ENCODE measurements at regions not wholly inside any gene's neighbourhood (a gene's known extent, or its start where the extent isn't known, plus 50 kb on each side); places are given as distances from the start of the nearest gene placed in this dataset.

DNA sequence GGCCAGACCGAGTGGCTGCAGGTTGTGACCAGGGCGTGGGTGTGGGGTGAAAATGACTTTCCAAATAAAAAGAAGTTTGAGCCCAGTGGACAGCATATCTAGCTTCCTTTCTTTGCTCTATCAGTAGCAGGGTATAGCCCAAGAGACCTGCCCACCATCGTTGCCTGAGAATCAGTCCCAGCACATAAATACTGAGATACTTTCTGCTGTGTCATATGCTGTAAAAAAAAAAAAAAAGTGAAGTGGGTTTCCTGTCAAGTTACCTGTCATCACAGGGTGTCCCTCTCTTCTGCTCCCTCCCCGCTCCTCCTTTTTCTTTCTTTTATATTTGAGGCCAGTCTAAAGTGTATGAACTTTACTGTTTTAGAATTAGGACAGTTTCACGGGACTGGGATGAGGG is 330.3 kb upstream of the BOD1L1 start:
- no peak for TF ChIP-seq CTCF (IDR thresholded peaks at IDR 0.05)
- Mint-ChIP-seq H3K36me3 (ENCODE audit: low read depth) (no peaks in the 10 kb centered on the region), H3K4me3 (no peak overlapping the region), H3K4me1 (no peaks in the 10 kb centered on the region), H3K9me3 (no peaks in the 10 kb centered on the region), H3K27me3 (ENCODE audit: low read depth, poor library complexity) (peaks cover 13% of the 10 kb centered on the region), H3K27ac (no peak overlapping the region)
- DNase-seq: no peak

DNA sequence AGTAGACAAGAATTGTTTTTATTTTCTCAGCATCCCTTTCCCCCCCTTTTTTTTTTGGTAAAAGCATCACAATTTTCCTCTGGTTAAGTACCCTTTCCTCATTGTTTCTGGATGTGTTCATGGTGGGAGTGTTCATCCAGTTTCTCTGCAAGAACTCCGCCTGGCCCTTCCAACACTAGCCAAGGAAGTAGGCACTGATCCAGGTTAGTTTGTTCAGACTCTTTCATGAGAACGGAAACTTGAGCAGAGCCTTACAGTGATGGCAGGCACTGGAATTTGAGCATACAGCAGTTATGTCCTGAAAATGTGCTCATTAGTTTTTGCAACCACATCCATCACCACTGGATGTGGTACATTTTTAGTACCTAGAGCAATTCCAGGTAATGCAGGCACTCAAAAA is 336.1 kb upstream of the BOD1L1 start:
- no peaks in the 10 kb centered on the region for H3K9me3 Mint-ChIP-seq
- no peaks in the 10 kb centered on the region for H3K36me3 Mint-ChIP-seq (ENCODE audit: low read depth)
- H3K4me3 Mint-ChIP-seq: no peak overlapping the region
- H3K27me3 Mint-ChIP-seq (ENCODE audit: low read depth, poor library complexity): peaks cover 9% of the 10 kb centered on the region
- no peak for TF ChIP-seq CTCF (IDR thresholded peaks at IDR 0.05)
- peaks cover 8% of the 10 kb centered on the region for H3K4me1 Mint-ChIP-seq
- no peak for DNase-seq
- no peak overlapping the region for H3K27ac Mint-ChIP-seq

- H3K36me3 Mint-ChIP-seq (ENCODE audit: low read depth): no peaks in the 10 kb centered on the region
Measured at GRCh38 chr4:13966231-13967195, 339.0 kb upstream of the BOD1L1 start.

DNA sequence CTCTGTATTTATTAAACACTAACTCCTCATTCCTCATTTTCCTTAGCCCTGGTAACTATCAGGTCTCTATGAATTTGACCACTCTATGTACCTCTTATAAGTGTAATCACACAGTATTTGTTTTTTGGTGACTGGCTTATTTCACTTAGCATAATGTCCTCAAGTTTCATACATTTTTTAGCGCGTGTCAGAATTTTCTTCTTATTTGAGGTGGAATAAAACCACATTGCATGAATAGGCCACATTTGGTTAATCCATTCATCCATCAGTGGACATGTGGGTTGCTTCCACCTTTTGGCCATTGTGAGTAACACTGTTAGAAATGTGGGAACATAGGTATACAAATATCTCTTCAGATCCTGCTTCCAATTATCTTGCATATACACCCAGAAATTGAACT is 341.2 kb upstream of the BOD1L1 start:
- Mint-ChIP-seq H3K4me1 (peaks cover 39% of the 10 kb centered on the region), H3K27ac (no peak overlapping the region), H3K36me3 (ENCODE audit: low read depth) (no peaks in the 10 kb centered on the region), H3K4me3 (no peak overlapping the region), H3K9me3 (no peaks in the 10 kb centered on the region), H3K27me3 (ENCODE audit: low read depth, poor library complexity) (peaks cover 2% of the 10 kb centered on the region)
- TF ChIP-seq CTCF (IDR thresholded peaks at IDR 0.05): no peak
- DNase-seq: no peak

More at GRCh38 chr4:13966231-13967195, 339.0 kb upstream of the BOD1L1 start:
- TF ChIP-seq CTCF (IDR thresholded peaks at IDR 0.05): no peak
- Mint-ChIP-seq H3K9me3 (no peaks in the 10 kb centered on the region), H3K27ac (no peak overlapping the region), H3K4me1 (peaks cover 30% of the 10 kb centered on the region), H3K4me3 (no peak overlapping the region), H3K27me3 (ENCODE audit: low read depth, poor library complexity) (peaks cover 9% of the 10 kb centered on the region)
- DNase-seq: no peak

DNA sequence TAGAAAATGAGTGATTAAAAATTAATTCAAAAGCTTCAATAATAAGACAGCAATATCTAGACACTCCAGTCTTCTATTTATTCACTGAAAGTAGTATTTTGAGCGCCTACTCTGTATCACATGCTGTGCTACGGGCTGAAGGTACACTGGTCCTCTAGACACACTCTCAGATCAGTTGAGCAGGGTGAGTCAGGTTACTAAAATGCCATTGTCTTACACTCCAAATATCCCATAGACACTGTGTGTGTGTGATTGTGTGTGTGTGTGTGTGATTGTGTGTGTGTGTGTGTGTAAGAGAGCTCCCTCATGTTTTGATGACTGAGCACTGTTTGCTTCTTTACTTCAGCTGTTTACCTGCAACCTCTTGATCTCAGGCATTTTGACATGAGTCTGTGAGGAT is 342.8 kb upstream of the BOD1L1 start:
- Mint-ChIP-seq H3K36me3 (ENCODE audit: low read depth) (no peaks in the 10 kb centered on the region), H3K4me3 (no peak overlapping the region), H3K9me3 (no peaks in the 10 kb centered on the region), H3K27ac (peak overlapping the region; percentile 14), H3K27me3 (ENCODE audit: low read depth, poor library complexity) (peaks cover 6% of the 10 kb centered on the region), H3K4me1 (peaks cover 39% of the 10 kb centered on the region)
- no peak for DNase-seq
- TF ChIP-seq CTCF (IDR thresholded peaks at IDR 0.05): no peak

DNA sequence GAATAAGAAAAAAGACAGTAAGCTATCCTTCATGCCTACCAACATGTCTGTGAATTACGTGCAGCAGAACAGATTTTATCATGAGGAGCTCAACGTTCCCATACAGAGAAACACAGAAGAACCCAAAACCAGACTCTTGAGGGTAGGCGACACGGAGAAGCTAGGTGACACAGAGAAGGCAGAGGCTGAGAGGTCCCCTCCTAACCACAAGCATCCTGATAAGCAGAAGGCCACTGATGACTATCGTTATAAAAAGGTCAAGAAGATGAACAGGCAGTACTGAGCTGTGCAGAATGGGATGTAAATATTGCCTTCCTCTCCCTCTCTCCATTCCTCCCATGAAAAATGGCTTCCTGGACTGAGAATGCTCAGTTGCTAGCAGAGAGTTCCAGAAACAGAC is 350.2 kb upstream of the BOD1L1 start:
- H3K27me3 Mint-ChIP-seq (ENCODE audit: low read depth, poor library complexity): peaks cover 8% of the 10 kb centered on the region
- no peaks in the 10 kb centered on the region for H3K36me3 Mint-ChIP-seq (ENCODE audit: low read depth)
- H3K4me1 Mint-ChIP-seq: no peaks in the 10 kb centered on the region
- no peak overlapping the region for H3K27ac Mint-ChIP-seq
- DNase-seq: no peak
- no peak for TF ChIP-seq CTCF (IDR thresholded peaks at IDR 0.05)
- no peak overlapping the region for H3K4me3 Mint-ChIP-seq
- H3K9me3 Mint-ChIP-seq: peaks cover 6% of the 10 kb centered on the region
